GM12878 (cell line): ENCODE measurements at regions not wholly inside any gene's neighbourhood (a gene's known extent, or its start where the extent isn't known, plus 50 kb on each side); places are given as distances from the start of the nearest gene placed in this dataset.

ENCODE experiments used
- ATAC-seq: fragments of 200-7000 bp; cut with Tn5 transposase; 3 replicates; pipeline ENCODE4 v1.9.1; 2020; ENCODE audit warnings: mild to moderate bottlenecking, moderate library complexity
- BruUV-seq: library from RNA; stranded (reverse); fragments of 400-500 nt; replicated peaks from 2 replicates; lab custom pipeline; 2021; lab: Mats Ljungman, UMichigan
- CTCF ChIA-PET: fragments of 300-600 bp; sonication (Branson Sonifier 250); formaldehyde crosslinking; extraction: SDS; loops from one replicate; lab custom pipeline; 2021; ENCODE audit warnings: inconsistent platforms; lab: Yijun Ruan, JAX
- POLR2A ChIA-PET: fragments of 350-600 bp; formaldehyde crosslinking; extraction: SDS; loops from one replicate; lab custom pipeline; 2021; ENCODE audit warnings: inconsistent platforms; lab: Charles Lee
- RAD21 ChIA-PET: fragments of 300-600 bp; sonication (Branson Sonifier 250); formaldehyde crosslinking; loops from one replicate; lab custom pipeline; 2023; ENCODE audit warnings: antibody characterized with exemption; ENCODE audit not compliant: unreplicated experiment; lab: Charles Lee
- SMC1A ChIA-PET: fragments of 300-600 bp; sonication (Branson Sonifier 250); formaldehyde crosslinking; loops from one replicate; lab custom pipeline; 2023; ENCODE audit not compliant: unreplicated experiment, uncharacterized antibody; lab: Charles Lee
- DNase-seq: peaks from one replicate; pipeline ENCODE4 v3.0.0-alpha.2; 2011; ENCODE audit warnings: low read depth, low spot score
- FAIRE-seq: peaks from 3 replicates; lab custom pipeline; 2011; peaks lifted over from hg19 to GRCh38; lab: Jason Lieb, UNC
- H2AFZ ChIP-seq: 2 replicates; pipeline ENCODE4 v1.6.0; 2011; ENCODE audit warnings: low read depth, low read length, control low read depth; ENCODE audit not compliant: control insufficient read depth
- H3K27ac ChIP-seq: 2 replicates; pipeline ENCODE4 v1.5.1; 2011; ENCODE audit warnings: control low read depth; ENCODE audit not compliant: control insufficient read depth, insufficient read depth
- H3K27me3 ChIP-seq, 2 experiments: replicated peaks in 1 of 2; 2 replicates each; pipeline versions ENCODE4 v1.6.0 to v1.6.1; 2011; ENCODE audit warnings: low read length in 1 of 2; ENCODE audit not compliant: control insufficient read depth in 2 of 2, insufficient read depth in 2 of 2
- H3K36me3 ChIP-seq, 2 experiments: 2 replicates each; pipeline ENCODE4 v1.5.1; 2011; ENCODE audit warnings: low read length in 1 of 2; ENCODE audit not compliant: control insufficient read depth in 2 of 2, insufficient read depth in 2 of 2
- H3K4me1 ChIP-seq: 2 replicates; pipeline ENCODE4 v1.6.1; 2011; ENCODE audit warnings: mild to moderate bottlenecking, low read length, moderate library complexity, mixed read lengths; ENCODE audit not compliant: control insufficient read depth, insufficient read depth
- H3K4me2 ChIP-seq: 2 replicates; pipeline ENCODE4 v1.6.0; 2011; ENCODE audit warnings: control low read depth; ENCODE audit not compliant: control insufficient read depth, insufficient read depth
- H3K4me3 ChIP-seq: fragments of 200-600 bp; sonication (generic); 2 replicates; pipeline ENCODE4 v1.5.1; 2016
- H3K79me2 ChIP-seq: 2 replicates; pipeline ENCODE4 v1.6.0; 2011; ENCODE audit warnings: low read length; ENCODE audit not compliant: control insufficient read depth, insufficient read depth
- H3K9ac ChIP-seq: 2 replicates; pipeline ENCODE4 v1.8.0; 2011; ENCODE audit warnings: low read length, control low read depth, mixed read lengths; ENCODE audit not compliant: control insufficient read depth, insufficient read depth
- H3K9me3 ChIP-seq: replicated peaks from 3 replicates; pipeline ENCODE4 v1.5.1; 2011; ENCODE audit warnings: mild to moderate bottlenecking, low read length; ENCODE audit not compliant: control insufficient read depth, insufficient read depth
- H4K20me1 ChIP-seq: 2 replicates; pipeline ENCODE4 v1.6.0; 2011; ENCODE audit not compliant: control insufficient read depth, insufficient read depth
- CEBPZ ChIP-seq: fragments of 150-350 bp; IDR thresholded peaks from 2 replicates; pipeline ENCODE4 v1.6.1; 2016; ENCODE audit warnings: low read depth, low read length
- FOS ChIP-seq: IDR thresholded peaks from 3 replicates; pipeline ENCODE4 v1.6.1; 2011; ENCODE audit warnings: borderline replicate concordance; ENCODE audit not compliant: insufficient read length; ENCODE audit errors: extremely low read depth
- MLLT1 ChIP-seq: fragments of 450-650 bp; IDR thresholded peaks from 2 replicates; pipeline ENCODE4 v1.6.1; 2016; ENCODE audit warnings: mild to moderate bottlenecking
- MYC ChIP-seq: IDR thresholded peaks from 2 replicates; pipeline ENCODE4 v1.6.1; 2011; ENCODE audit warnings: mild to moderate bottlenecking, low read length, moderate library complexity, inconsistent platforms; ENCODE audit not compliant: insufficient read depth, insufficient replicate concordance, insufficient read length, severe bottlenecking
- NRF1 ChIP-seq: conservative IDR thresholded peaks from 2 replicates; pipeline ENCODE4 v1.6.1; 2011; ENCODE audit warnings: mild to moderate bottlenecking, low read depth, low read length, improper control_type of control experiment
- SP1 ChIP-seq: IDR thresholded peaks from one replicate; pipeline ENCODE4 v1.6.1; 2011; ENCODE audit warnings: low read depth, low read length
- SREBF1 ChIP-seq: IDR thresholded peaks from 2 replicates; pipeline ENCODE4 v1.6.1; 2012; ENCODE audit warnings: mild to moderate bottlenecking, low read length
- TCF3 ChIP-seq: IDR thresholded peaks from 2 replicates; pipeline ENCODE4 v1.6.1; 2012; ENCODE audit warnings: low read depth, mild to moderate bottlenecking, low read length, borderline replicate concordance; ENCODE audit not compliant: insufficient read depth
- ZBTB33 ChIP-seq: fragments of 450-650 bp; IDR thresholded peaks from 2 replicates; pipeline ENCODE4 v1.6.1; 2017; ENCODE audit warnings: mild to moderate bottlenecking
- ZNF217 ChIP-seq: fragments of 450-650 bp; IDR thresholded peaks from 2 replicates; pipeline ENCODE4 v1.6.1; 2017; ENCODE audit warnings: antibody characterized with exemption, mild to moderate bottlenecking
- ZNF622 ChIP-seq: fragments of 450-650 bp; IDR thresholded peaks from 2 replicates; pipeline ENCODE4 v1.6.1; 2017; ENCODE audit warnings: mild to moderate bottlenecking, inconsistent platforms
- ZNF687 ChIP-seq: fragments of 450-650 bp; IDR thresholded peaks from 2 replicates; pipeline ENCODE4 v1.6.1; 2017; ENCODE audit warnings: mild to moderate bottlenecking, moderate library complexity
- WGBS: methylation state at CpG from one replicate; pipeline ENCODE4 v1.1.6; 2016; ENCODE audit warnings: low lambda C conversion rate; ENCODE audit not compliant: insufficient replicate concordance, insufficient coverage; ENCODE audit errors: missing lambda C conversion rate; 5-methylcytosine and 5-hydroxymethylcytosine counted together
- in situ Hi-C: fragments of 300-500 bp; cut with MboI; formaldehyde crosslinking; loops from 9 replicates; pipeline ENCODE4 v1.14.3; 2018; ENCODE audit warnings: mixed read lengths
- intact Hi-C: fragments of 100-400 bp; cut with micrococcal nuclease; formaldehyde crosslinking; loops from one replicate; pipeline ENCODE4 v1.14.2; 2022; ENCODE audit not compliant: unreplicated experiment

GRCh38 chr12:38431921-38432320 lies 115.3 kb downstream of the ALG10B start:
- Histone ChIP-seq H4K20me1 (no peaks in the 10 kb centered on the region), H3K27me3 (no peaks in the 10 kb centered on the region), H3K9ac (no peak overlapping the region), H3K79me2 (no peaks in the 10 kb centered on the region), H2AFZ (no peak overlapping the region), H3K4me3 (no peak overlapping the region), H3K4me1 (no peaks in the 10 kb centered on the region), H3K27ac (no peak overlapping the region), H3K9me3 (no peaks in the 10 kb centered on the region), H3K36me3 (no peaks in the 10 kb centered on the region), H3K4me2 (no peak overlapping the region)
- CTCF ChIA-PET, result no interaction called here
- no peak for FAIRE-seq
- intact Hi-C loops (no loop called here), in situ Hi-C loops (no loop called here)
- no TSS peak for BruUV-seq
- no peak for ATAC-seq
- RAD21 ChIA-PET, result no interaction called here
- SMC1A ChIA-PET, result interaction anchor here (1.6 kb wide), 1 partner anchor 92 kb away, joined by 5 read pairs; no protein-coding TSS in a partner anchor
- 5% methylated on average over 1 of the region's 1 CpG for WGBS
- DNase-seq, result no peak
- POLR2A ChIA-PET, result no interaction called here
- TF ChIP-seq SP1 (no peak), ZBTB33 (no peak), SREBF1 (no peak), ZNF217 (no peak), TCF3 (no peak), MYC (no peak), ZNF622 (no peak), MLLT1 (no peak), FOS (no peak), NRF1 (no peak), ZNF687 (no peak), CEBPZ (no peak)
